GM23338 (cell line): ENCODE measurements at regions not wholly inside any gene's neighbourhood (a gene's known extent, or its start where the extent isn't known, plus 50 kb on each side); places are given as distances from the start of the nearest gene placed in this dataset.

ENCODE experiments used
- ATAC-seq: fragments of 200-7000 bp; cut with Tn5 transposase; 3 replicates; pipeline ENCODE4 v1.9.1; 2020
- DNase-seq: peaks from one replicate; pipeline ENCODE4 v3.0.0-alpha.2; 2015; ENCODE audit warnings: low spot score
- H2AFZ ChIP-seq: fragments of 200-600 bp; sonication (generic); 2 replicates; pipeline ENCODE4 v1.8.0; 2016; ENCODE audit warnings: antibody characterized with exemption, mild to moderate bottlenecking, moderate library complexity
- H3F3A ChIP-seq: fragments of 200-600 bp; sonication (generic); replicated peaks from 2 replicates; pipeline ENCODE4 v1.8.0; 2017; ENCODE audit warnings: antibody characterized with exemption, mixed run types, low read depth
- H3K27ac ChIP-seq: fragments of 200-600 bp; sonication (generic); 2 replicates; pipeline ENCODE4 v1.6.1; 2016; ENCODE audit warnings: low read depth
- H3K27me3 ChIP-seq: fragments of 200-600 bp; sonication (generic); 2 replicates; pipeline ENCODE4 v1.8.0; 2016; ENCODE audit warnings: mild to moderate bottlenecking, mixed run types, moderate library complexity; ENCODE audit not compliant: insufficient read depth
- H3K36me3 ChIP-seq: fragments of 200-600 bp; sonication (generic); 2 replicates; pipeline ENCODE4 v1.8.0; 2016; ENCODE audit warnings: mild to moderate bottlenecking; ENCODE audit not compliant: insufficient read depth
- H3K4me1 ChIP-seq: fragments of 200-600 bp; sonication (generic); 2 replicates; pipeline ENCODE4 v1.8.0; 2016; ENCODE audit warnings: mild to moderate bottlenecking, moderate library complexity; ENCODE audit not compliant: insufficient read depth
- H3K4me2 ChIP-seq: fragments of 200-600 bp; sonication (generic); 2 replicates; pipeline ENCODE4 v1.7.1; 2017; ENCODE audit warnings: mixed run types
- H3K4me3 ChIP-seq: fragments of 200-600 bp; sonication (generic); 2 replicates; pipeline ENCODE4 v1.6.1; 2016; ENCODE audit warnings: mixed run types
- H3K79me2 ChIP-seq: fragments of 200-600 bp; sonication (generic); replicated peaks from 2 replicates; pipeline ENCODE4 v1.8.0; 2017; ENCODE audit warnings: mild to moderate bottlenecking; ENCODE audit not compliant: insufficient read depth
- H3K9me2 ChIP-seq: fragments of 200-600 bp; sonication (generic); 2 replicates; pipeline ENCODE4 v1.8.0; 2017; ENCODE audit not compliant: insufficient read depth
- H4K20me1 ChIP-seq: fragments of 200-600 bp; sonication (generic); replicated peaks from 2 replicates; pipeline ENCODE4 v1.8.0; 2017; ENCODE audit warnings: mild to moderate bottlenecking; ENCODE audit not compliant: insufficient read depth
- H3K27ac Mint-ChIP-seq: 2 replicates; pipeline ENCODE4 v1.8.0; 2020; ENCODE audit warnings: inconsistent platforms, mild to moderate bottlenecking, moderate library complexity, mixed read lengths
- H3K27me3 Mint-ChIP-seq: 3 replicates; pipeline ENCODE4 v1.8.0; 2022; ENCODE audit warnings: low read depth, mild to moderate bottlenecking, moderate library complexity, mixed read lengths, inconsistent platforms; ENCODE audit not compliant: insufficient read depth, poor library complexity
- H3K36me3 Mint-ChIP-seq: 3 replicates; pipeline ENCODE4 v1.8.0; 2021; ENCODE audit warnings: low read depth, mild to moderate bottlenecking, inconsistent platforms, moderate library complexity, mixed read lengths
- H3K4me1 Mint-ChIP-seq: 3 replicates; pipeline ENCODE4 v1.8.0; 2020; ENCODE audit warnings: mild to moderate bottlenecking, inconsistent platforms, mixed read lengths
- H3K4me3 Mint-ChIP-seq: 3 replicates; pipeline ENCODE4 v1.8.0; 2021; ENCODE audit warnings: moderate library complexity, mild to moderate bottlenecking, inconsistent platforms, mixed read lengths
- H3K9me3 Mint-ChIP-seq: 3 replicates; pipeline ENCODE4 v1.8.0; 2020; ENCODE audit warnings: moderate library complexity, mild to moderate bottlenecking, inconsistent platforms, mixed read lengths
- CREB1 ChIP-seq: fragments of 250-450 bp; sonication (Bioruptor Pico); IDR thresholded peaks from 2 replicates; pipeline ENCODE4 v1.5.0; 2020; ENCODE audit warnings: low read depth, mild to moderate bottlenecking, moderate library complexity
- CTCF ChIP-seq, 2 experiments: fragments of 200-600 bp in 1 of 2; sonication (generic) in 1 of 2; conservative IDR thresholded peaks; 2 replicates each; pipeline versions ENCODE4 v1.5.1 to v1.6.1; 2016 to 2017; ENCODE audit warnings: antibody characterized with exemption in 2 of 2, low read depth in 2 of 2, mild to moderate bottlenecking in 2 of 2, moderate library complexity in 1 of 2
- ETS1 ChIP-seq: IDR thresholded peaks from 2 replicates; pipeline ENCODE4 v1.6.1; 2016; ENCODE audit warnings: antibody characterized with exemption
- EZH2 ChIP-seq: fragments of 200-600 bp; sonication (generic); IDR thresholded peaks from one replicate; pipeline ENCODE4 v1.8.0; 2017; ENCODE audit warnings: antibody characterized with exemption, mild to moderate bottlenecking, low read depth; ENCODE audit not compliant: unreplicated experiment
- EZH2phosphoT487 ChIP-seq: fragments of 200-600 bp; sonication (generic); IDR thresholded peaks from one replicate; pipeline ENCODE4 v1.8.1; 2018; ENCODE audit warnings: antibody characterized with exemption; ENCODE audit not compliant: unreplicated experiment
- JUNB ChIP-seq: IDR thresholded peaks from one replicate; pipeline ENCODE4 v1.6.1; 2016; ENCODE audit warnings: antibody characterized with exemption; ENCODE audit not compliant: unreplicated experiment
- NANOG ChIP-seq: IDR thresholded peaks from 2 replicates; pipeline ENCODE4 v1.6.1; 2016; ENCODE audit warnings: antibody characterized with exemption, borderline replicate concordance
- POLR2AphosphoS5 ChIP-seq: IDR thresholded peaks from 2 replicates; pipeline ENCODE4 v1.6.1; 2016; ENCODE audit warnings: antibody characterized with exemption, low read depth
- REST ChIP-seq: IDR thresholded peaks from one replicate; pipeline ENCODE4 v1.6.1; 2018; ENCODE audit warnings: antibody characterized with exemption; ENCODE audit not compliant: unreplicated experiment
- STAT1 ChIP-seq: IDR thresholded peaks from one replicate; pipeline ENCODE4 v1.6.1; 2016; ENCODE audit warnings: antibody characterized with exemption; ENCODE audit not compliant: unreplicated experiment
- ZNF114 ChIP-seq: fragments of 250-450 bp; sonication (Bioruptor Pico); IDR thresholded peaks from 2 replicates; pipeline ENCODE4 v1.5.0; 2020; ENCODE audit warnings: mild to moderate bottlenecking, moderate library complexity
- ZNF331 ChIP-seq: fragments of 250-450 bp; sonication (Bioruptor Pico); IDR thresholded peaks from 2 replicates; pipeline ENCODE4 v1.5.0; 2020; ENCODE audit warnings: low read depth, mild to moderate bottlenecking, moderate library complexity
- ZNF462 ChIP-seq: fragments of 250-450 bp; sonication (Bioruptor Pico); IDR thresholded peaks from 2 replicates; pipeline ENCODE4 v1.5.0; 2020; ENCODE audit warnings: mild to moderate bottlenecking, moderate library complexity

GRCh38 chr10:8312079-8312478, 257.6 kb downstream of the GATA3 start:
- Histone ChIP-seq H3K36me3 (no peaks in the 10 kb centered on the region), H3K4me2 (no peak overlapping the region), H2AFZ (no peak overlapping the region), H3K27me3 (no peaks in the 10 kb centered on the region), H3F3A (no peaks in the 10 kb centered on the region), H3K27ac (no peak overlapping the region), H3K4me3 (no peak overlapping the region), H3K9me2 (peaks cover 8% of the 10 kb centered on the region; the same call in 1 of the 2 replicates), H3K79me2 (no peaks in the 10 kb centered on the region), H4K20me1 (no peaks in the 10 kb centered on the region), H3K4me1 (peaks cover 1% of the 10 kb centered on the region; the same call in 1 of the 2 replicates)
- DNase-seq (no peak), ATAC-seq (no peak)
- Mint-ChIP-seq H3K27me3 (no peaks in the 10 kb centered on the region), H3K4me3 (no peak overlapping the region), H3K36me3 (no peaks in the 10 kb centered on the region), H3K27ac (no peak overlapping the region), H3K9me3 (no peaks in the 10 kb centered on the region), H3K4me1 (peaks cover 3% of the 10 kb centered on the region)
- TF ChIP-seq REST = no peak
- TF ChIP-seq POLR2AphosphoS5 = no peak
- no peak for TF ChIP-seq STAT1
- TF ChIP-seq ZNF462 (CRISPR knock-in tag) = no peak
- TF ChIP-seq ZNF331 (CRISPR knock-in tag) = no peak
- TF ChIP-seq EZH2phosphoT487 = no peak
- no peak for TF ChIP-seq JUNB
- TF ChIP-seq EZH2 = no peak
- no peak for TF ChIP-seq NANOG
- TF ChIP-seq ETS1 = no peak
- TF ChIP-seq CREB1 (CRISPR knock-in tag) = no peak
- no peak for TF ChIP-seq ZNF114
- no peak for TF ChIP-seq CTCF (conservative IDR thresholded peaks at IDR 0.05; ENCODE audit: low read depth in 2 of 2)
